ENCODE measurements at regions not wholly inside any gene's neighbourhood (a gene's known extent, or its start where the extent isn't known, plus 50 kb on each side); places are given as distances from the start of the nearest gene placed in this dataset.
"Not testable (repeated sequence)": the region's sequence is repeated elsewhere in the genome, so short reads cannot be mapped to it uniquely, and the experiment has no call there.

- DNase-seq, result no peak
These were observed 61.2 kb upstream of the VIPR2 start for GRCh38 chr7:159205833-159206232.

GRCh38 chr7:159204664-159205063 lies 60.0 kb upstream of the VIPR2 start:
- DNase-seq, result no peak

- not testable (repeated sequence) for DNase-seq
These were observed 58.6 kb upstream of the VIPR2 start for GRCh38 chr7:159203253-159203652.

- DNase-seq, result no peak
These were observed 57.2 kb upstream of the VIPR2 start for GRCh38 chr7:159201722-159202330.

GRCh38 chr7:159200421-159200820 lies 55.8 kb upstream of the VIPR2 start:
- DNase-seq, result no peak

- no peak for DNase-seq
These were observed 53.5 kb upstream of the VIPR2 start for GRCh38 chr7:159198016-159198724.

- DNase-seq, result peak; percentile 87
These were observed 52.7 kb upstream of the VIPR2 start for GRCh38 chr7:159197066-159197975.

- no peak for DNase-seq
These were observed 51.9 kb upstream of the VIPR2 start for GRCh38 chr7:159196584-159196983.

- no peak for DNase-seq
These were observed 51.3 kb upstream of the VIPR2 start for GRCh38 chr7:159195946-159196345.

Measured in hematopoietic multipotent progenitor cell treated with erythropoietin and hydrocortisone succinate and interleukin-3 and kit ligand, for 8 days (in vitro differentiated cells).